Glutamatergic neuron (in vitro differentiated cells): ENCODE measurements at regions not wholly inside any gene's neighbourhood (a gene's known extent, or its start where the extent isn't known, plus 50 kb on each side); places are given as distances from the start of the nearest gene placed in this dataset.

Source experiments
- DNase-seq: peaks from one replicate; pipeline ENCODE4 v3.0.0; 2022
- H3K27ac Mint-ChIP-seq: one replicate; pipeline ENCODE4 v1.8.0; 2020; ENCODE audit warnings: mild to moderate bottlenecking, mixed read lengths, inconsistent platforms; ENCODE audit not compliant: unreplicated experiment
- H3K27me3 Mint-ChIP-seq: one replicate; pipeline ENCODE4 v1.8.0; 2020; ENCODE audit warnings: mild to moderate bottlenecking, moderate library complexity, mixed read lengths, inconsistent platforms; ENCODE audit not compliant: unreplicated experiment
- H3K36me3 Mint-ChIP-seq: one replicate; pipeline ENCODE4 v1.8.0; 2020; ENCODE audit warnings: mild to moderate bottlenecking, mixed read lengths, inconsistent platforms; ENCODE audit not compliant: unreplicated experiment
- H3K4me1 Mint-ChIP-seq: one replicate; pipeline ENCODE4 v1.8.0; 2020; ENCODE audit warnings: mild to moderate bottlenecking, low read depth, mixed read lengths, inconsistent platforms; ENCODE audit not compliant: unreplicated experiment
- H3K4me3 Mint-ChIP-seq: one replicate; pipeline ENCODE4 v1.8.0; 2020; ENCODE audit warnings: mild to moderate bottlenecking, mixed read lengths, inconsistent platforms; ENCODE audit not compliant: unreplicated experiment
- H3K9me3 Mint-ChIP-seq: one replicate; pipeline ENCODE4 v1.8.0; 2020; ENCODE audit warnings: mild to moderate bottlenecking, moderate library complexity, mixed read lengths, inconsistent platforms; ENCODE audit not compliant: unreplicated experiment
- TF ChIP-seq, protein P1 (sequence below): fragments of 200-600 bp; sonication (generic); IDR thresholded peaks from one replicate; pipeline ENCODE4 v1.5.0; 2021; ENCODE audit not compliant: partially characterized antibody, unreplicated experiment

DNA sequence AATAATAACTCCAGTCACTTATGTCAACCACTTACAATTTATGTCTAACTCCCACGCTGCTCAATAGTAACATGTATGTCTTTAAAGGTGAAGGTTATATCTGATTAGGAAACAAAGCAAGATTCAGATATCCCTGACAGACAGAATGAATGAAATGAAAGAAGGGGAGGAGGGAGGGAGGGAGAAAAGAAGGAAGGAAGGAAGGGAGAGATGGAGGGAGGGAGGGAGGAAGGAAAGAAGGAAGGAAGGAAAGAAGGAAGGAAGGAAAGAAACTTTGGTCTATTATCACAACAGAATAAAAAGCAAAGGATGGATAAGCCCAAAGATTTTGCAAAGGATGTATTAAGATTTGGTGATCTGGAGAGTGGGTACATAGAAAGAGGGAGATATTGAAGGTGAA, 433.3 kb downstream of the PRKD1 start:
- H3K27ac Mint-ChIP-seq = no peak overlapping the region
- DNase-seq = no peak
- H3K4me1 Mint-ChIP-seq = peaks cover 3% of the 10 kb centered on the region
- no peak overlapping the region for H3K4me3 Mint-ChIP-seq
- TF ChIP-seq, protein P1, sequence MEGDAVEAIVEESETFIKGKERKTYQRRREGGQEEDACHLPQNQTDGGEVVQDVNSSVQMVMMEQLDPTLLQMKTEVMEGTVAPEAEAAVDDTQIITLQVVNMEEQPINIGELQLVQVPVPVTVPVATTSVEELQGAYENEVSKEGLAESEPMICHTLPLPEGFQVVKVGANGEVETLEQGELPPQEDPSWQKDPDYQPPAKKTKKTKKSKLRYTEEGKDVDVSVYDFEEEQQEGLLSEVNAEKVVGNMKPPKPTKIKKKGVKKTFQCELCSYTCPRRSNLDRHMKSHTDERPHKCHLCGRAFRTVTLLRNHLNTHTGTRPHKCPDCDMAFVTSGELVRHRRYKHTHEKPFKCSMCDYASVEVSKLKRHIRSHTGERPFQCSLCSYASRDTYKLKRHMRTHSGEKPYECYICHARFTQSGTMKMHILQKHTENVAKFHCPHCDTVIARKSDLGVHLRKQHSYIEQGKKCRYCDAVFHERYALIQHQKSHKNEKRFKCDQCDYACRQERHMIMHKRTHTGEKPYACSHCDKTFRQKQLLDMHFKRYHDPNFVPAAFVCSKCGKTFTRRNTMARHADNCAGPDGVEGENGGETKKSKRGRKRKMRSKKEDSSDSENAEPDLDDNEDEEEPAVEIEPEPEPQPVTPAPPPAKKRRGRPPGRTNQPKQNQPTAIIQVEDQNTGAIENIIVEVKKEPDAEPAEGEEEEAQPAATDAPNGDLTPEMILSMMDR = no peak
- no peaks in the 10 kb centered on the region for H3K36me3 Mint-ChIP-seq
- H3K27me3 Mint-ChIP-seq = no peaks in the 10 kb centered on the region
- no peaks in the 10 kb centered on the region for H3K9me3 Mint-ChIP-seq

DNA sequence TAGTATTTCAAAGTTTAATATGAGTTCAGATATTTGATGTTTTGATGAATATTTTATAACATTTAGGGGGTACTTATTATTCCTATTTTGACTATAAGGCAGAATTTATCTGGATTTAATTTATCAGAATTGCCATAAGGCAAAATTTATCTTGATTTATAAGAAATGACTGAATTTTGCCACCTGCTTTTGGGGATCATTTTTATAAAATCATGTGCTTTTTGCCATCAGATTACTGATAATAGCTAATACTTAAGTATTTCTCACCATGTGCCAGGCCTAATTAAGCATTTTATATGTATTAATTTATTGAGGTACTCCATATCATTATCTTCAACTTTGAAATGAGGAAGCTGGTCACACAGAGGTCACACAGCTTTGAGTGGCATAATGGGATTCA, 423.7 kb downstream of the PRKD1 start:
- Mint-ChIP-seq H3K27me3 (no peaks in the 10 kb centered on the region), H3K4me3 (no peak overlapping the region), H3K27ac (no peak overlapping the region), H3K9me3 (peaks cover 4% of the 10 kb centered on the region), H3K4me1 (no peaks in the 10 kb centered on the region), H3K36me3 (peaks cover 12% of the 10 kb centered on the region)
- TF ChIP-seq, protein P1 = no peak
- DNase-seq = no peak

DNA sequence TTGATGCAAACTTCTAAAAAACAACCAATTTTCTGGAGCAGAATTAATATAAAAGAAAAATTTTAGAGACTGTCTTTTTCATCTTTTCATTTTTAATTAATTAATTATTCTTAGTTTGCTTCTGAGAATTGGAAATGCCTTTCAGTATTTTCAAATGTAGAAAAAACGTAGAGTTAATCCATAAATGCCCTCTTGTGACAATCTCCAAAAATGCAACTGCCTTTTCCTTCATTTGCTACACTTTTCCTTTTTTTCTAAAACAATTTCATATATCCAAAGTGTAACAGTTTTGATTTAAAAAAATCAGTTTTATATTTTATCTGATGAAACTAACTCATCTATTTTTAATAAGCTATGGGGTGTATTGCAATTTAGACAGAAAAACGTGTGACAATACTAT, 409.3 kb downstream of the PRKD1 start:
- no peak for DNase-seq
- H3K4me3 Mint-ChIP-seq = no peak overlapping the region
- TF ChIP-seq, protein P1 = peak; percentile 13
- peaks cover 6% of the 10 kb centered on the region for H3K36me3 Mint-ChIP-seq
- no peaks in the 10 kb centered on the region for H3K4me1 Mint-ChIP-seq
- H3K9me3 Mint-ChIP-seq = no peaks in the 10 kb centered on the region
- no peaks in the 10 kb centered on the region for H3K27me3 Mint-ChIP-seq
- H3K27ac Mint-ChIP-seq = no peak overlapping the region

DNA sequence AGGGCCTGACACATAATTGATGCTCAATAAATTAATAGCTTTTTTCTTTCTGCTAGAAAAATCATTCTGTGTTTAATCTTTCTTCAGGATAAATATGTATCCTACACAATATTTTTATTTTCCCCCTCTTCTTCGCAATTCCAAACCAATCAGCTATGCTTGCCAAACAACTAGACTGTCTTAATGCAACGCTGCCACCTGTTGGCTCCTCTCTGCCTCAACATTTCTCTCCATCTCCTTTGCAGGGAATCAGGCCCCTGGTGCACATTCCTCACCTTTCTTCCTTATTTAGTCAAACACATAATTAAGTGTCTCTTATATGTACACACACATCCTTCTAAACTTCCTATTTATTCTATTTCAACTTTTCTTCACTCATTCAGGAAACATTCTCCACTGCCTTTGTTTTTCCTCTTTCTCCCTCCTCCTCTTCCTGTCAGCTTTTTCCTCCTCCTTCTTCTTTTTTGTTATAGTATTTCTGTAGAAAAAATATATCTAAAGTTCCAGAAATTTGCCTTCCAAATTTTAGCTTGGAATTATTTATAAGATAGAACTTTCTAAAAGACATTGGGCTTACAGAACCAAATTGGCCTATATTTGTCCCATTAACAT, 406.0 kb downstream of the PRKD1 start:
- Mint-ChIP-seq H3K9me3 (no peaks in the 10 kb centered on the region), H3K27ac (no peak overlapping the region), H3K27me3 (no peaks in the 10 kb centered on the region), H3K4me1 (no peaks in the 10 kb centered on the region), H3K4me3 (no peak overlapping the region), H3K36me3 (no peaks in the 10 kb centered on the region)
- DNase-seq = peak; percentile 56
- TF ChIP-seq, protein P1 = no peak
